Keratinocyte (primary cell): ENCODE measurements at regions not wholly inside any gene's neighbourhood (a gene's known extent, or its start where the extent isn't known, plus 50 kb on each side); places are given as distances from the start of the nearest gene placed in this dataset.

Source experiments
- DNase-seq: peaks from one replicate; pipeline ENCODE4 v3.0.0-alpha.2; 2011; ENCODE audit warnings: low read depth, missing footprints, low spot score
- FAIRE-seq: peaks from 2 replicates; lab custom pipeline; 2011; peaks lifted over from hg19 to GRCh38; lab: Jason Lieb, UNC
- H2AFZ ChIP-seq: 2 replicates; pipeline ENCODE4 v1.6.0; 2012; ENCODE audit warnings: low read length, control low read depth, inconsistent platforms; ENCODE audit not compliant: control insufficient read depth
- H3K27ac ChIP-seq: 2 replicates; pipeline ENCODE4 v1.5.1; 2011; ENCODE audit warnings: low read length; ENCODE audit not compliant: control insufficient read depth, insufficient read depth
- H3K27me3 ChIP-seq: 3 replicates; pipeline ENCODE4 v1.6.0; 2011; ENCODE audit warnings: low read length; ENCODE audit not compliant: control insufficient read depth, insufficient read depth; ENCODE audit errors: extremely low read depth
- H3K36me3 ChIP-seq, 2 experiments: 2 replicates in 1 of 2; 3 replicates in 1 of 2; pipeline ENCODE4 v1.5.1; 2011; ENCODE audit warnings: low read length in 2 of 2, mild to moderate bottlenecking in 1 of 2; ENCODE audit not compliant: control insufficient read depth in 2 of 2, insufficient read depth in 2 of 2; ENCODE audit errors: extremely low read depth in 1 of 2
- H3K4me1 ChIP-seq: 3 replicates; pipeline ENCODE4 v1.5.1; 2011; ENCODE audit warnings: low read length; ENCODE audit not compliant: control insufficient read depth, insufficient read depth; ENCODE audit errors: extremely low read depth
- H3K4me2 ChIP-seq: 3 replicates; pipeline ENCODE4 v1.6.0; 2011; ENCODE audit warnings: low read depth, low read length; ENCODE audit not compliant: control insufficient read depth, insufficient read depth; ENCODE audit errors: extremely low read depth
- H3K4me3 ChIP-seq, 3 experiments: fragments of 200-600 bp in 1 of 3; sonication (generic) in 1 of 3; 2 replicates in 2 of 3; 3 replicates in 1 of 3; pipeline ENCODE4 v1.5.1; 2011 to 2016; ENCODE audit warnings: low read length in 3 of 3, mild to moderate bottlenecking in 3 of 3, control low read depth in 2 of 3, inconsistent platforms in 1 of 3, low read depth in 1 of 3, mixed read lengths in 1 of 3, mixed run types in 1 of 3, moderate library complexity in 1 of 3; ENCODE audit not compliant: control insufficient read depth in 2 of 3, insufficient read depth in 2 of 3; ENCODE audit errors: extremely low read depth in 1 of 3
- H3K79me2 ChIP-seq: 2 replicates; pipeline ENCODE4 v1.6.0; 2012; ENCODE audit warnings: low read length; ENCODE audit not compliant: control insufficient read depth, insufficient read depth
- H3K9ac ChIP-seq: 3 replicates; pipeline ENCODE4 v1.6.0; 2011; ENCODE audit warnings: low read length; ENCODE audit not compliant: control insufficient read depth, insufficient read depth; ENCODE audit errors: extremely low read depth
- H3K9me1 ChIP-seq: 3 replicates; pipeline ENCODE4 v1.6.0; 2011; ENCODE audit warnings: low read length; ENCODE audit not compliant: control insufficient read depth, insufficient read depth; ENCODE audit errors: extremely low read depth
- H3K9me3 ChIP-seq: 2 replicates; pipeline ENCODE4 v1.5.1; 2012; ENCODE audit warnings: low read depth, low read length; ENCODE audit not compliant: control insufficient read depth
- H4K20me1 ChIP-seq: 3 replicates; pipeline ENCODE4 v1.6.0; 2011; ENCODE audit warnings: low read length; ENCODE audit not compliant: control insufficient read depth, insufficient read depth; ENCODE audit errors: extremely low read depth
- CTCF ChIP-seq, 3 experiments: IDR thresholded peaks in 1 of 3; conservative IDR thresholded peaks in 1 of 3; optimal IDR thresholded peaks in 1 of 3; 2 replicates in 2 of 3; 3 replicates in 1 of 3; pipeline versions ENCODE3 to v1.5.1; 2011; ENCODE audit warnings: low read length in 3 of 3, mild to moderate bottlenecking in 3 of 3, moderate library complexity in 2 of 3, control low read depth in 1 of 3, inconsistent platforms in 1 of 3; ENCODE audit not compliant: insufficient read depth in 2 of 3; ENCODE audit errors: extremely low read depth in 1 of 3
- EZH2 ChIP-seq: IDR thresholded peaks from one replicate; pipeline ENCODE4 v1.6.1; 2012; ENCODE audit warnings: inconsistent platforms, mild to moderate bottlenecking, low read length, moderate library complexity
- dilution Hi-C: fragments of 300-500 bp; cut with MboI; formaldehyde crosslinking; loops from one replicate; pipeline ENCODE4 v1.7.0; 2020; ENCODE audit warnings: low sequenced_read_pairs; ENCODE audit not compliant: extremely low pct_ligation_motif_present

GRCh38 chr2:103804013-103804412, 1042.2 kb downstream of the TMEM182 start:
- TF ChIP-seq EZH2 (no peak), CTCF (optimal IDR thresholded peaks at IDR 0.05 in 1 of 3, IDR thresholded peaks at IDR 0.05 in 1 of 3, conservative IDR thresholded peaks at IDR 0.05 in 1 of 3; ENCODE audit: extremely low read depth in 1 of 3, insufficient read depth in 2 of 3, low read length in 3 of 3) (no peak)
- no peak overlapping the region for H2AFZ ChIP-seq
- no peaks in the 10 kb centered on the region for H3K4me1 ChIP-seq
- dilution Hi-C loops: no loop called here
- peaks cover 6% of the 10 kb centered on the region for H3K9me3 ChIP-seq
- no peaks in the 10 kb centered on the region for H3K27me3 ChIP-seq
- H3K79me2 ChIP-seq: no peaks in the 10 kb centered on the region
- H4K20me1 ChIP-seq: no peaks in the 10 kb centered on the region
- H3K9me1 ChIP-seq: no peaks in the 10 kb centered on the region
- DNase-seq (no peak), FAIRE-seq (no peak)
- H3K9ac ChIP-seq: no peak overlapping the region
- no peak overlapping the region for H3K27ac ChIP-seq
- H3K4me2 ChIP-seq: no peak overlapping the region
- no peaks in the 10 kb centered on the region for H3K36me3 ChIP-seq
- no peak overlapping the region for H3K4me3 ChIP-seq

GRCh38 chr2:103805746-103806145, 1043.9 kb downstream of the TMEM182 start:
- no peak overlapping the region for H3K27ac ChIP-seq
- no peaks in the 10 kb centered on the region for H3K79me2 ChIP-seq
- no peaks in the 10 kb centered on the region for H3K36me3 ChIP-seq
- DNase-seq (no peak), FAIRE-seq (no peak)
- H2AFZ ChIP-seq: no peak overlapping the region
- TF ChIP-seq CTCF (optimal IDR thresholded peaks at IDR 0.05 in 1 of 3, IDR thresholded peaks at IDR 0.05 in 1 of 3, conservative IDR thresholded peaks at IDR 0.05 in 1 of 3; ENCODE audit: extremely low read depth in 1 of 3, insufficient read depth in 2 of 3, low read length in 3 of 3) (no peak), EZH2 (no peak)
- no peak overlapping the region for H3K4me3 ChIP-seq
- H3K27me3 ChIP-seq: no peaks in the 10 kb centered on the region
- no peaks in the 10 kb centered on the region for H3K9me1 ChIP-seq
- no peak overlapping the region for H3K9ac ChIP-seq
- dilution Hi-C loops: no loop called here
- H3K4me1 ChIP-seq: no peaks in the 10 kb centered on the region
- no peaks in the 10 kb centered on the region for H4K20me1 ChIP-seq
- peaks cover 6% of the 10 kb centered on the region for H3K9me3 ChIP-seq
- H3K4me2 ChIP-seq: no peak overlapping the region
